Prostate gland (tissue), 2 donors: ENCODE measurements at regions not wholly inside any gene's neighbourhood (a gene's known extent, or its start where the extent isn't known, plus 50 kb on each side); places are given as distances from the start of the nearest gene placed in this dataset.

Source experiments
- POLR2A ChIP-seq: fragments of 450-650 bp; IDR thresholded peaks from one replicate; pipeline ENCODE4 v1.6.1; 2016; ENCODE audit warnings: antibody characterized with exemption, mild to moderate bottlenecking
- TF ChIP-seq, protein P1 (sequence below), 4 experiments: fragments of 200-600 bp in 2 of 4; fragments of 450-650 bp in 2 of 4; sonication (generic) in 2 of 4; IDR thresholded peaks; 1 replicate in 3 of 4; 2 replicates in 1 of 4; pipeline ENCODE4 v1.5.1; 2016 to 2019; ENCODE audit warnings: antibody characterized with exemption in 4 of 4, mild to moderate bottlenecking in 2 of 4, moderate library complexity in 2 of 4

GRCh38 chr9:103104101-103104500 is 109.0 kb downstream of the CYLC2 start:
- TF ChIP-seq, protein P1, sequence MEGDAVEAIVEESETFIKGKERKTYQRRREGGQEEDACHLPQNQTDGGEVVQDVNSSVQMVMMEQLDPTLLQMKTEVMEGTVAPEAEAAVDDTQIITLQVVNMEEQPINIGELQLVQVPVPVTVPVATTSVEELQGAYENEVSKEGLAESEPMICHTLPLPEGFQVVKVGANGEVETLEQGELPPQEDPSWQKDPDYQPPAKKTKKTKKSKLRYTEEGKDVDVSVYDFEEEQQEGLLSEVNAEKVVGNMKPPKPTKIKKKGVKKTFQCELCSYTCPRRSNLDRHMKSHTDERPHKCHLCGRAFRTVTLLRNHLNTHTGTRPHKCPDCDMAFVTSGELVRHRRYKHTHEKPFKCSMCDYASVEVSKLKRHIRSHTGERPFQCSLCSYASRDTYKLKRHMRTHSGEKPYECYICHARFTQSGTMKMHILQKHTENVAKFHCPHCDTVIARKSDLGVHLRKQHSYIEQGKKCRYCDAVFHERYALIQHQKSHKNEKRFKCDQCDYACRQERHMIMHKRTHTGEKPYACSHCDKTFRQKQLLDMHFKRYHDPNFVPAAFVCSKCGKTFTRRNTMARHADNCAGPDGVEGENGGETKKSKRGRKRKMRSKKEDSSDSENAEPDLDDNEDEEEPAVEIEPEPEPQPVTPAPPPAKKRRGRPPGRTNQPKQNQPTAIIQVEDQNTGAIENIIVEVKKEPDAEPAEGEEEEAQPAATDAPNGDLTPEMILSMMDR (IDR thresholded peaks at IDR 0.05) = no peak
- TF ChIP-seq POLR2A = no peak
